OCI-LY7 (cell line): ENCODE measurements at regions not wholly inside any gene's neighbourhood (a gene's known extent, or its start where the extent isn't known, plus 50 kb on each side); places are given as distances from the start of the nearest gene placed in this dataset.

Experiments used
- BruUV-seq: library from RNA; stranded (reverse); fragments of 400-500 nt; replicated peaks from 2 replicates; lab custom pipeline; 2021; lab: Mats Ljungman, UMichigan
- CTCF ChIA-PET: fragments of 300-600 bp; sonication (Branson Sonifier 250); formaldehyde crosslinking; loops from one replicate; lab custom pipeline; 2022; ENCODE audit warnings: antibody characterized with exemption; ENCODE audit not compliant: unreplicated experiment; lab: Charles Lee
- POLR2A ChIA-PET: fragments of 300-600 bp; sonication (Branson Sonifier 250); formaldehyde crosslinking; loops from one replicate; lab custom pipeline; 2022; ENCODE audit warnings: antibody characterized with exemption; lab: Charles Lee
- DNase-seq: peaks from one replicate; pipeline ENCODE4 v3.0.0-alpha.2; 2015; ENCODE audit warnings: low spot score
- H2AFZ ChIP-seq: fragments of 200-600 bp; sonication (generic), shearing (Covaris generic); 2 replicates; pipeline ENCODE4 v1.6.1; 2014; ENCODE audit warnings: mild to moderate bottlenecking, antibody characterized with exemption, low read length, moderate library complexity
- H3K27ac ChIP-seq: fragments of 200-600 bp; sonication (generic); 2 replicates; pipeline ENCODE4 v1.5.1; 2014; ENCODE audit warnings: mixed run types, low read depth, mild to moderate bottlenecking, moderate library complexity, low read length, inconsistent platforms; ENCODE audit not compliant: poor library complexity, severe bottlenecking
- H3K36me3 ChIP-seq: fragments of 200-600 bp; sonication (generic); 2 replicates; pipeline ENCODE4 v1.6.1; 2014; ENCODE audit warnings: mild to moderate bottlenecking, antibody characterized with exemption, low read length, moderate library complexity, mixed read lengths; ENCODE audit not compliant: insufficient read depth
- H3K4me1 ChIP-seq: fragments of 200-600 bp; sonication (generic); 2 replicates; pipeline ENCODE4 v1.5.1; 2014; ENCODE audit warnings: mild to moderate bottlenecking, low read length; ENCODE audit not compliant: insufficient read depth, poor library complexity, severe bottlenecking
- H3K4me2 ChIP-seq: fragments of 200-600 bp; sonication (generic); 2 replicates; pipeline ENCODE4 v1.6.1; 2014; ENCODE audit warnings: mild to moderate bottlenecking, low read length
- H3K4me3 ChIP-seq: fragments of 200-600 bp; sonication (generic); 2 replicates; pipeline ENCODE4 v1.5.1; 2014; ENCODE audit warnings: mild to moderate bottlenecking, low read depth, low read length; ENCODE audit not compliant: poor library complexity, severe bottlenecking
- H3K79me2 ChIP-seq: fragments of 200-600 bp; sonication (generic); 2 replicates; pipeline ENCODE4 v1.6.1; 2016; ENCODE audit warnings: low read depth, mild to moderate bottlenecking, low read length, moderate library complexity, mixed read lengths; ENCODE audit not compliant: insufficient read depth
- H3K9me2 ChIP-seq: fragments of 200-600 bp; sonication (generic); 2 replicates; pipeline ENCODE4 v1.6.1; 2016; ENCODE audit warnings: mild to moderate bottlenecking, low read length, mixed read lengths; ENCODE audit not compliant: insufficient read depth
- H3K9me3 ChIP-seq: fragments of 200-600 bp; sonication (generic); 2 replicates; pipeline ENCODE4 v1.6.1; 2014; ENCODE audit warnings: mild to moderate bottlenecking, mixed run types, low read length, mixed read lengths
- H4K20me1 ChIP-seq: fragments of 200-600 bp; sonication (generic); 2 replicates; pipeline ENCODE4 v1.6.1; 2014; ENCODE audit warnings: mild to moderate bottlenecking, antibody characterized with exemption, low read length, moderate library complexity, mixed read lengths; ENCODE audit not compliant: insufficient read depth
- CTCF ChIP-seq: fragments of 200-600 bp; sonication (generic); conservative IDR thresholded peaks from 2 replicates; pipeline ENCODE4 v1.5.1; 2014; ENCODE audit warnings: mild to moderate bottlenecking, antibody characterized with exemption, low read length, moderate library complexity, mixed read lengths
- EZH2phosphoT487 ChIP-seq: fragments of 200-600 bp; sonication (generic); IDR thresholded peaks from 2 replicates; pipeline ENCODE4 v1.6.1; 2018; ENCODE audit warnings: low read depth, borderline replicate concordance, mild to moderate bottlenecking, mixed run types, antibody characterized with exemption, low read length, moderate library complexity, mixed read lengths
- intact Hi-C: fragments of 100-400 bp; cut with micrococcal nuclease; formaldehyde crosslinking; loops from one replicate; pipeline ENCODE4 v1.10.0; 2022; ENCODE audit not compliant: unreplicated experiment

GRCh38 chrX:3951859-3952258, 238.4 kb upstream of the PRKX start:
- H3K9me3 ChIP-seq, result no peaks in the 10 kb centered on the region
- H2AFZ ChIP-seq, result no peak overlapping the region
- H3K27ac ChIP-seq, result no peak overlapping the region
- H4K20me1 ChIP-seq, result no peaks in the 10 kb centered on the region
- TF ChIP-seq CTCF, result no peak
- TF ChIP-seq EZH2phosphoT487, result no peak
- no peak overlapping the region for H3K4me2 ChIP-seq
- H3K4me3 ChIP-seq, result no peak overlapping the region
- intact Hi-C loops, result no loop called here
- H3K36me3 ChIP-seq, result no peaks in the 10 kb centered on the region
- H3K9me2 ChIP-seq, result no peaks in the 10 kb centered on the region
- ChIA-PET POLR2A (interaction anchor here (0.6 kb wide), 2 partner anchors 27 to 1697 kb away, joined by 3 read pairs; no protein-coding TSS in a partner anchor), CTCF (no interaction called here)
- H3K79me2 ChIP-seq, result no peaks in the 10 kb centered on the region
- no peak for DNase-seq
- no TSS peak for BruUV-seq
- H3K4me1 ChIP-seq, result no peaks in the 10 kb centered on the region

GRCh38 chrX:3950373-3950772, 236.9 kb upstream of the PRKX start:
- Histone ChIP-seq H3K27ac (no peak overlapping the region), H3K79me2 (no peaks in the 10 kb centered on the region), H3K36me3 (no peaks in the 10 kb centered on the region), H3K4me3 (no peak overlapping the region), H3K9me2 (no peaks in the 10 kb centered on the region), H3K4me2 (no peak overlapping the region), H2AFZ (no peak overlapping the region), H3K9me3 (no peaks in the 10 kb centered on the region), H4K20me1 (no peaks in the 10 kb centered on the region), H3K4me1 (no peaks in the 10 kb centered on the region)
- intact Hi-C loops, result no loop called here
- ChIA-PET CTCF (no interaction called here), POLR2A (no interaction called here)
- BruUV-seq, result no TSS peak
- DNase-seq, result no peak
- TF ChIP-seq CTCF, result no peak
- no peak for TF ChIP-seq EZH2phosphoT487

GRCh38 chrX:3943965-3944364, 230.5 kb upstream of the PRKX start:
- Histone ChIP-seq H3K4me3 (no peak overlapping the region), H3K27ac (no peak overlapping the region), H4K20me1 (no peaks in the 10 kb centered on the region), H3K36me3 (no peaks in the 10 kb centered on the region), H3K79me2 (no peaks in the 10 kb centered on the region), H2AFZ (no peak overlapping the region), H3K9me3 (no peaks in the 10 kb centered on the region), H3K4me1 (no peaks in the 10 kb centered on the region), H3K9me2 (no peaks in the 10 kb centered on the region), H3K4me2 (no peak overlapping the region)
- ChIA-PET POLR2A (no interaction called here), CTCF (no interaction called here)
- no TSS peak for BruUV-seq
- DNase-seq, result no peak
- intact Hi-C loops, result no loop called here
- TF ChIP-seq CTCF, result no peak
- no peak for TF ChIP-seq EZH2phosphoT487
